Stimulated activated CD4-positive, alpha-beta T cell treated with anti-CD3 and anti-CD28 coated beads, Interleukin-2, amount 100 ng/mL, for 4 hours (primary cell): ENCODE measurements at regions not wholly inside any gene's neighbourhood (a gene's known extent, or its start where the extent isn't known, plus 50 kb on each side); places are given as distances from the start of the nearest gene placed in this dataset.
"Not testable (repeated sequence)": the region's sequence is repeated elsewhere in the genome, so short reads cannot be mapped to it uniquely, and the experiment has no call there.

ENCODE experiments used
- DNase-seq: peaks from one replicate; pipeline ENCODE4 v3.0.0-alpha.2; 2020; ENCODE audit warnings: low read depth

DNA sequence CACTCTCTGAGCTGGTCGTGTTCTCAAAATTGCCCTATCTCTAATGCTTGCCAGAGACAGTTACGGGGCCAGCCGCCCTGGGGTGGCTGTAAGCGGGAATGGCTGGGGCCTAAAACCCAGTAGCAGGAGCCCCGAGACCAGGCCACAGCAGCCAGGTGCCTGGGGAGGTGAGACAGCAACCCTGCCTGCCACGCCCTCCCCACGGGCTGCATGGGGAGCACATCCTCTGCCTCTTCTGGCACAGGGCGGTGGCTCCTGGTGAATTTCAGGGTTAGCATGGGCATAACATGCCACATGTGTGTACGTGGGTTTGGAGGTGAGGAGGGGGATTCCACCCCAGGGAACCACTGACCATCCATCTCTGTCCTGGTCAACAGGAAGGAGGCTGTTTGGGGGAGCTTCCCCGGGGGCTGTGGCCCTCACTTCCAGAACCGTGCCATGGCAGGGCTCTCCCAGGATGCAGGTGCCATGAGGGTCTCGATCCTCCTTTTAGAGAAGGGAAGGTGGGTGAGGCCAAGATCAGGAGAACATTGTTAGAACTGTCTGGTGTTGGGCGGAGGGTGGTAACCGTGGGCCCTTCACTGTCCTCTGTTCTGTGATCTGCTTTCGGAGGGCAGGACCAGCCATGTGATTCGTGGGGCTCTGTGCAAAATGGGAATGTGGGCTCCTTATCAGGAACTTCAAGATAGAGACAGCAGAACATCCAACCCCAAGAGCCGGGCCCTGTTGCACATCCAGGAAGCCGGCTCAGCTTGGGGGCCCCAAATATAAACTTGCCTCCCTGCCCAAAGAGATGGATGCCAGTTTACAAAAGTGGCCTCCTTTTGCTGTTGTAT is 312.2 kb upstream of the DIO3 start:
- no peak for DNase-seq

DNA sequence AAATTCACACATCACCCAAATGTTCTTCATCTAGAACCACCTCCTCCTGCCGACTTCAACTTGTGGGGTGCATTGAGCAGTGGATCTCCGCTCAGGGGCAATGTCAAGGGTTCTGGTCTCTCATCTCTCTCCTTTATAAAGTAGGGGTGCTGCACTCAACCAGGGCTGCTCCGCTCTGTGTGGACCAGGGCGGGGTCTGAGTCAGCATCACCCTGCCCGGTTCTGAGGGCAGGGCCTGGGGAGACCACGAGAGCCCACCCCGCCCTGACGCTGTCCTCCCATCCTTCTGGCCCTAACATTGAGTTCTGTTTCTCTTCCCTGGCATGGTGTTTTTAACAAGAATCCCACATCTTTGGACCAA is 311.6 kb upstream of the DIO3 start:
- no peak for DNase-seq

DNA sequence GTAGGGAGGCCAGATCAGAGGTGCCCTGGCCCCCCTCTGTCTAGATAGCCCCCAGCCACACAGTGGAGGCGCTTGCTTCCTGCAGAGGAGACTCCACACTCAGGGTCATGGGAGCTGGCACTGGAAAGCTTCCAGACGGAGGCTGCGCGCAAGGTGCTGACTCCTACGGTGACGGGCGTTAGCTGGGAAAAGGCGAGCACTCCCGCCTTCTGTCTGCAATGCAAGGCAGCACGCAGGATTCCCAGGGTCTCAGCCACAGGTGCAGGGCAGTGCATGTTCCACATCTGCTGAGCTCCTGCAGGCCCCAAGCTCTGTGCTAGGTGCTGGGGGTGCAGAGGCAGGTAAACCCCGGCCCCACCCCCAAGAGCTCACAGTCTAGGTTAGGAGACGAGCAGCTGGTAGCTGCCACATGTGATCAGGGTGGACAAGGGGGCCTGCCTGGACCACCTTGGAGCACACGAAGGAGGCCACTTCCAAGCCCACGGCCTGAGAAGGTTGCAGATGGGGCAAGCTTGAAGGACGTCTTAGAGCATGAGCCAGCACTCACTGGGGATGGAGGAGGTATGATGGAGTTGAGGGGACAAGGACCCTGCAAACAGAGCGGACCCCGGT is 310.9 kb upstream of the DIO3 start:
- DNase-seq, result no peak

DNA sequence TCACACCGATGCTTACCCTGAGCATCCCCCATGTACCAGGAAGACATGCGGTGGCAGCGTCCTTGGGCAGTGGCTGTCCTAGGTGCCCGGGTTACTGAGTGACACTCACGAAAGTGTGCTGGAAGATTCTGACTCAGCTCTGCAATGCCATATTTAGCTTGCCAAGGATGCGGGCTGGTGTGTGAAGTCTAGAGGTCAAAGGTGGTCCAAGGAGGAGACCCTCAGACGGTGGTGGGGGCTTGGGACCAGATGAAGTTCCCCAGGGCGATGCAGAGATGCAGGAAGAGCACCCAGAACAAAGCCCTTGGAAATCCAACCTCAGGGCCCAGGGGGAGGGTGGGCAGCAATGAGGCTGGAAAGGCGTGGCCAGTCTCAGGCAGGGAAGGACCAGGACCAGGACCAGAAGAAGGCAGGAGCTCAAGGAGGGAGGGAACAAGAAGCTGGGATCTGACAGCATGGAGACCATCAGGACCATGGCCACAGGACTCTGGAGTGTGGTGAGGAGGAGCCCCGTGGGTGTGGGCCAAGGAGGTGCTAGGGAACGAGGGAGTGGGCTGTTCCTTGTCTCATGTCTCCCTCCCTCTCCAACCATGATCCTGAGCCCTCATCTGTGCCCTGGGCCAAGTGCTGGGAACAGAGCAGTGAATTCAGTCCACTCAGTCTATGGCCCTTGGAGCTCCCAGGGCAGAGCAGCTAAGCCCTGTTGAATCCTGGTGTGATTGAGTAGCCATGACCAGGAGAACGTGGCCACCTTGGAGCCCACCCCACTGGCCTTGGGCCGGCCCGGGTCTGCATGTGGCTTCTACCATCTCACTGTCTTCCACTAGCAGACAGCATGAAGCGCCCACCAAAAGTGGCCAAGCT is 310.1 kb upstream of the DIO3 start:
- DNase-seq, result no peak

DNA sequence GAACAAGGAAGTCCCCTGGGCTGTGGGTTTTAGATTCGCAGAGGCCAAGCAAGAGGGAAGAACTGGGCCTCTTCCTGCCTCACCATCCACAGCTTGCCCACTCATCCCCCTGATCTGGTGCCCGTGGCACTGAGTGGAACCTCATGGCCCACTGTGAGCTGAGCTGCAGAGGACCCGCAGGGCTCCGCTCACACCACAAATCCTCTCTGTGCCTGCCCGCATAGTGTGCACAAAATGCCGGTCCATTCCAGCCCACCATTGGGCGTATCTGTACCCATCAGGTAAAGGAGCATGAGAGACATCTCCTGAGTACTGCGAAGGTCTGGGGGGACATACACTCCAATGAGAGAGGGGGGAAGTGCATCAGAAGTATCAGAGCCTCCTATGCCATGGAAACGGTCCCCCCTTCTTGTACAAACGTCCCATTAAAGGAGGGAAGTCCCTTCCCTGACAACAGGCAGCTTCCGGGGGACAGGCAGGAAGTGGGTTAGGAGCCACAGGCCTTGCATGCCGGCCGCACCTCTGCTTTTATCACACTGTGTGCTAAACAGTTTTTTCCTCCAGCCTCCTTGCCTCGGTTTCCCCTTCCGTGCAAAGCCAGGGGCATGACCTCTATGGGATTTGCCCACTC is 309.4 kb upstream of the DIO3 start:
- DNase-seq, result no peak

DNA sequence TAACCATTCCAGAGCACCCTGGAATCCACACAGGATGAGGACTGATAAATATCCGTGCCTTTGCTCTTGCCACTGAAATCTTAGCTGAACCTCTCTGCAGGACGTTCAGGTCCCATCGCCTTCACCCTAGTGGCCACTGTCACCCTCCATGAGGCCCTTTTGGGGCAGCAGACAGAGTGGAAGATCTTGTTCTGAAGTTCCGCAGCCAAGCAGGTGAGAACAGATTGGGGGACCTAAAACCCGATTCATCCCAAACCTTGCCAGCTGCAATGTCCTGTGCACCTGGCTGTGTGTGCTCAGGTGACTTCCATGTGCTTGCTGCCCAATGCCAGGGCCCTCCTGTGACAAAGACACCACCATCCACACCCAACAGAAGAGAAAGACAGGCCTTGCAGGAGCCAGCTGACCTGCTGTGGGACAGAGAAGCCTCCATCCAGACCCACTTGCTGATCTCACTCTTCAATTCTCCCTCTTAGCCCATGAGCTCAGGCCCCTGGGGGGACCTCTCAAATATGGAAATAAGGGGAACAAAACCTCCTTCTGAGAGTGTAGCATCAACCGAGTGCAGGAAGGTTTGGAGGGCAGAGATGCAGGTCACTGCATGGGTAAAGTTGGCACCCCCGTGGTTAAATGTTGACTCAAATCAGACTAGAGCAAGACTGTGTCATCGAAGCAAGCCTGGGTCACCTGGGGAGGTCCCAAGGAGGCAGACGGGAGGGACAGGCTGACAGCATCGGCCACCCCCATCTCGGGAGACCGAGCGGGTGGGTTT is 308.7 kb upstream of the DIO3 start:
- no peak for DNase-seq

DNA sequence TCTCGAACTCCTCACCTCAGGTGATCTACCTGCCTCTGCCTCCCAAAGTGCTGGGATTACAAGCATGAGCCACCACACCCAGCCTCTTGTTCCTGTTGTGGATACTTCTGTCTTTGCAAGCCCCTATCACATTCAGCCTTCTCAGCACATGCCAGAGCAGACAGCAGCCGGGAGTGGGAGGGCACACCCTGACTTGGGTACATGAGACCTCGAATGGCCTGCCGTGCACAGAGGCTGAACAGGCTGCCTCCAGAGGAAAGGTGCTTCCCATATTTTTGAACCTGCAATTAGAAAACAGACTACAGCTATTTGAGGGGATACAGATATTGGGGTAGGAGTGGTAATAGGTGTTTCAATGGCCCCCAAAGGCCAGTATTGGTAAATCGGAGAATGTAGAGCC is 307.3 kb upstream of the DIO3 start:
- DNase-seq, result no peak

DNA sequence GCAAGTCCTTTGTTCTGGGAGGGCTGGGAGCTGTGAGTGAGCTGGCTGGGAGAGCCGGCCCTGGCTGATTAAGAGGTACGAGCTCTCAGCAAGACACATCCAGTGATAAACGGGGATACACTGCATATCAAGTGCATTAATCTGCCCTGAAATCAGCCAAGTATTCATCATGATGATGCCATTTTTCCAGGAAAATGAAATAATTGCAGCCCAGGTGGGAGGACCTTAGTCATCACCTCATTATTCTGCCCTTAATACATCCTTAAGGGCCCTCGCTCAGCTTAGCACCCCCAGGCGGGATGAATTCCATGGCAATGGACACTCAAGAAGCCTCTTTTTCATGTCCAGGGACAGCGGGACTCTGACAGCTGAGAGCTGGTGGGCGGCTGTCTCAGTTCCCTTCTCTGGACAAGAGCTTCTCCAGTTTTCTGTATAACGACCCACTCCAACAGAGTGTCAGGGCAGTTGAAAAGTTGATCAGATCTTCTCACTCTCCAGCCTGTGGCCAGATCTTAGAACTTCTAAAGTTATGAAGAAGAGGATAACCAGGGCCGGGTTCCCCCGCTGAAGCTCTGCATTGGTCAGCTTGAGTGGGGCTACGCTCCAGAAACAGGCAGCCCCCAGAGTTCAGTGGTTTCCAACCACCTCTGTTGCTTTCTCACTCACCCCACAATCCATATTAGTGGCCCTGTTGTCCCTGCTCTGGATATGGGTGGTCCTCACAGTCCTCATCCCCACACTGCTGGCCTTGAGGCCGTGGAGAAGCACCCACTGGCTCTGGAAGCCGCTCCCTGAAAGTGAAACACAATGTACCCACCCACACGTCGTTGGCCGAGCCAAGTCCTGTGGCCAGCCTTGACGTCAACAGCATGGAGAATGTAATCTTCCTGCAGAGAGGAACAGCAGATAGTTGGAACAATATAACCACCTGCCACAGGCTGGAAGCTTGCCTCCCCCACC is 306.2 kb upstream of the DIO3 start:
- no peak for DNase-seq

DNA sequence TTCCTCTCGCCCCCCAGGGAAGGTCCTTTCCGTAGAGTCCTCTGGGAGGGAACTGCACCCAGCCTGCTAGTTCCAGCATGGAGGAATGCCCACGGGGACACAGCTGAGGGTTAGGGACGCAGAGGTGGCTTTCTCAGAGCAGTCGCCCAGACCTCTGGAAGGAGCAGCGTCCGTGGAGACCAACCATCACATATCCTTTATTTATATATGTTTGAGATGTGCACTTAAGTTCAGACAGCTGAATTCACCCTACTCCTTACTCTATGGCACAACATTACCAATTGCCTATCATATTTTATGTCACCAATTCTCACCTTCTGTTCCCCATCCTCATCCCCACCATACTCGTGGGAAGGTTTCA is 305.6 kb upstream of the DIO3 start:
- no peak for DNase-seq

DNA sequence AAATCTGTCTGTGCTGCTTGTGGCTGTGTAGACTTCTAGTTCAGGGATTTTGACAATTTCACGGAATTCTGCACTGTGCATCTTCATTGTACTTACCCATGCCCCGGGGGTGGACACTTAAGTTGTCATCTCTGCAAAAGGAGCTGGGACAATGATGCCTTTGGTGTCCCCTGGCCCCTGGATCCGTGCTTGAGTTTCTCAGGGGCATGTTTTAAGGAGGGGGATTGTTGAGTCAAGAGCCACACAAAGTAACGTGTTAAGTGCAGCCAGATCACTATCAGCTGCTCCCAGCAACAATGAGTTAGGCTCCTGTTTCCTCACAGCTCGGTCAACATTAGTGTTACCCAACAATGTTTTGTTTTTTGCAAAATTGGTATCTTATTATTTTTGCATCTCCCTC is 305.0 kb upstream of the DIO3 start:
- DNase-seq, result no peak

DNA sequence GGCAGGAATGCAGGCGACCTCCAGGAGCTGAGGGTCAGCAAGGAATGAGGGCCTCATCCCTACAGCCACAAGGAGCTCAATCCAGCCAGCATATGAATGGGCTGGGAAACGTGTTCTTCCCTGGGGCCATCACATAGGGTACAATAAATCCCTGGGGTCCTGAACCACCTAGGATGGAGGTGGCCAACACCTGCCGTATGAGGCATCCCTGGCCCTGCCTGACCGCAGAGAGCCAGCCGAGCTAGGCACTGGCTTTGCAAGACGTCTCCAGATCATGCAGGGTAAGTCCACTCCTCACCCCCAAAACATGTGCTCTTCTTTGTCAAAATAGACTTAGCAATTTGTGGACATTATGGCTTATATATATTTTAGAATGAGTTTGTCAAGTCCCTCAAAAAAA is 303.7 kb upstream of the DIO3 start:
- DNase-seq, result no peak

DNA sequence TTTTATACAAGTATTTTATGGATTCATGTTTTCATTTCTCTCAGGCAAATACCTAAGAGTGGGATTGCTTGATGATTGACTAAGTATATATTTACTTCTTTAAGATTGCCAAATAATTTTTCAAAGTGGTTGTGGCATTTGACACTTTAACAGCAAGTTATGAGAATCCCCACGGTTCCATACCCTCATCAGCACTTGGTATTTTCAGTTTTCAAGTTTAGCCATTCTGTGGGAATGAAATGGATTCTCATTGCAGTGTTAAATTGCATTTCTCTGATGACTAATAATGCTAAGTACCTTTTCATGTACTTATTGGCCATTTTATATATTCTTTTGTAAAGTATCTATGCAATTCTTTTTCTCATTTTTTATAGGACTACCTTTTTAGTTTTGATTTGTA is 301.5 kb upstream of the DIO3 start:
- no peak for DNase-seq

DNA sequence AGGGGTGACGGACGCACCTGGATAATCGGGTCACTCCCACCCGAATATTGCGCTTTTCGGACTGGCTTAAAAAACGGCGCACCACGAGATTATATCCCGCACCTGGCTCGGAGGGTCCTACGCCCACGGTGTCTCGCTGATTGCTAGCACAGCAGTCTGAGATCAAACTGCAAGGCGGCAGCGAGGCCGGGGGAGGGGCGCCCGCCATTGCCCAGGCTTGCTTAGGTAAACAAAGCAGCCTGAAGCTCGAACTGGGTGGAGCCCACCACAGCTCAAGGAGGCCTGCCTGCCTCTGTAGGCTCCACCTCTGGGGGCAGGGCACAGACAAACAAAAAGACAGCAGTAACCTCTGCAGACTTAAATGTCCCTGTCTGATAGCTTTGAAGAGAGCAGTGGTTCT is 294.9 kb upstream of the DIO3 start:
- not testable (repeated sequence) for DNase-seq

DNA sequence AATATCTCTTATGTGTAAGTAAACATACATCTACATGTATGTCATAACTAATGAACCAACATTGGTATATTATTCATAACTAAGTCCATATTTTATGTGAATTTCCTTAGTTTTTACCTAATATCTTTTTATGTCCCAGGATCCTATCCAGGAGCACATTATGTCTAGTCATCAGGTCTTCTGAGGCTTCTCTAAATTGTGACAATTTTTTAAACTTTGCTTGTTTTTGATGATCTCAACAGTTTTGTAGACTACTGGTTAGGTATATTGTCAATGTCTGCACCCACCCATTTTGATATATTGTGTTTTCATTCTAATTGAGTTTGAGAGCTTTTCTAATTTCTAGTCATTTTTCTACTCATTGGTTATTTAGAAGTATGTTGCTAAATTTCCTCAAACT is 288.2 kb upstream of the DIO3 start:
- no peak for DNase-seq

DNA sequence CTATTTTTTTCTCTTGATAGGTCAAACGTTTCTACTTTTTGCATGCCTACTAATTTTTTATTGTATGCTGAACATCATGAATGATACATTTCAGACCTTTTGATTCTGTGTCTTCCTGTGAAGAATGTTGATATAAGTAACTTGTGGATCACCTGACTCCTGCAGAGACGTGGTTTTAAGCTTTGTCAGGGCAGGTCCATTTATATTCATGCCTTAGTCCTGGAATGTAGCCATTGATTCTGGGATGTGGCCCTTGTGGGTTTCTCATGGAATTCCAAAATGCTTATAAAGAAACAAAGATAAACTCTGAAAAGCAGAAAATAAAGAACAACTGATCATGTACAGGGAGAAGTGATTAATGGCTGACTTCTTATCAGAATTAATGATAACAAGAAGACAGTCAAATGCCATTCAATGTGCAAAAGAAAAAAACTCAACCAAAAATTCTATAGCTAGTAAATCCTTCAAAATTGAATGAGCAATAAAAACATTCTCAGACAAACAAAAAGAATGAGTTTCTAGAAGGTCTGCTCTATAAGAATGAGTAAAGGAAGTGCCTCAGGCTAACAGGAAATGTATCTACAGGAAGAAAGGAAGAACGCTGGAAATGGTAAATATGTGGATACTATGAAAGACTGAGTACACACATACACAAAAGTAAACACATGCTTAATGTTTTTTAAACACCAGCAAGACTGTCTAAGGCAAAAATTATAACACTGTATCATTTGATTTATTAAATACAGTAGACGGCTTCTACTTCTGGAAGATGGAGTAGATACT is 284.8 kb upstream of the DIO3 start:
- DNase-seq, result no peak

DNA sequence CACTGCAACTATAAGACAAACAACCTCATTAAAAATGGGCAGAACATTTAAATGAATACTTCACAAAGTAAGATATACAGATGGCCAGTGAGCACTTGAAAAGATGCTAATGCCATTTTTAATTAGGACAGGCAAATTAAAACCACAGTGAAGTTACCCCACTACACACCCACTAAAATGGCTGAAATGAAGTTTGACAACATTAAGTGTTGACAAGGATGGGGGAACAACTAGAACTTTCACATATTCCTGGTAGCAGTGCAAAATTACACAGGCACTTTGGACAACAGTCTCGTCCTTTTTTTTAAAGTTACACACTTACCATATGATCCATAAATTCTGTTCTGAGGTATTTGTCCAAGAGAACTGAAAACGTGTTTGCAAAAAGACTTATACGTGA is 278.9 kb upstream of the DIO3 start:
- DNase-seq, result no peak

DNA sequence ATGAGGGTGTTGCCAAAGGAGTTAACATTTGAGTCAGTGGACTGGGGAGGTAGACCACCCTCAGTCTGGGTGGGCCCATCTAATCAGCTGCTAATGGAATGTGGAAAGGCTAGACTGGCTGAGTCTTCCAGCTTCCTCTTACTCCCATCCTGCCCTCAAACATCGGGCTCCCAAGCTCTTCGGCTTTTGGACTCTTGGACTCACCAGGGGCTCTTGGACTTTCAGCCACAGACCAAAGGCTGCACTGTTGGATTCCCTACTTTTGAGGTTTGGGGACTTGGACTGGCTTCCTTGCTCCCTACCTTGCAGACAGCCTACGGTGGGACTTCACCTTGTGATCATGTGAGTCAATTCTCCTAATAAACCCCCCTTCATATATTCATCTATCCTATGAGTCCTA is 276.6 kb upstream of the DIO3 start:
- no peak for DNase-seq

DNA sequence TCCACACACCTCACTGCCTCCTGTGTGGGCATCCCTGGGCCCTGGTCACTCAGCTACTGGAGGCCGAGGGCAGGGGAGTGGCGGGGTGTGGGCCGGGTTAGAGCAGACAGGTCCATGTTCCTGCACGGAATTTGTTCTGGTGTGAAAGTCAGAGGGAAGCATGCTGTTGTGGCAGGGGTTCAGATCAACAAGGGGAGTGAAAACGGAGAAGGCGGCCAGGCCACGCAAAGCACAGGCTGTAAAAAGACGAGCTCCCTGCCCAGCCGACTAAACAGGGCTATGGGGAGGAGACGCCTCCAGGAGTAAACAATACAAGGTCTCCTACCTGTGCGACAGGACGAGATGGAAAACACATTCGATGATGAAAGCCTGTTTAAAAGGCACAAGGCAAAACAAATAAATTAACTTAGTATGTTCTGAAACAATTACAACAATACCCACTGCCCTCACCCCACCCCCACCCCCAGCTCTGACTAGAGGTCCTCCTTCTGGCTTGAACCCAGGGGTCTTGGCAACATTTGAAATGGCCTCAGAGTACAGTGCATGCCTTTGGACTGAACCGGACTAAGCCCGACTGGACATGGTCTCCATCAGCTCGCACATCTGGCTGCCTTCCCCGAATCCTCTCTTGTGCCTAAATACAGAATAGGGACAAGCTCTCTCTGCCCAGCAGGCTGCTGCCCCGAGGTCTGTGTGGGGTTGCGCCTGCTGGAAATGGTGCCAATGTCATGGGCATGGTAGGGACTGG is 274.9 kb upstream of the DIO3 start:
- no peak for DNase-seq
